GM18909 (cell line): ENCODE measurements at regions not wholly inside any gene's neighbourhood (a gene's known extent, or its start where the extent isn't known, plus 50 kb on each side); places are given as distances from the start of the nearest gene placed in this dataset.

Source experiments
- ATAC-seq: cut with Tn5 transposase; IDR thresholded peaks from one replicate; pipeline ENCODE4 v1.9.1; 2021; ENCODE audit warnings: mild to moderate bottlenecking; ENCODE audit not compliant: unreplicated experiment, poor library complexity

DNA sequence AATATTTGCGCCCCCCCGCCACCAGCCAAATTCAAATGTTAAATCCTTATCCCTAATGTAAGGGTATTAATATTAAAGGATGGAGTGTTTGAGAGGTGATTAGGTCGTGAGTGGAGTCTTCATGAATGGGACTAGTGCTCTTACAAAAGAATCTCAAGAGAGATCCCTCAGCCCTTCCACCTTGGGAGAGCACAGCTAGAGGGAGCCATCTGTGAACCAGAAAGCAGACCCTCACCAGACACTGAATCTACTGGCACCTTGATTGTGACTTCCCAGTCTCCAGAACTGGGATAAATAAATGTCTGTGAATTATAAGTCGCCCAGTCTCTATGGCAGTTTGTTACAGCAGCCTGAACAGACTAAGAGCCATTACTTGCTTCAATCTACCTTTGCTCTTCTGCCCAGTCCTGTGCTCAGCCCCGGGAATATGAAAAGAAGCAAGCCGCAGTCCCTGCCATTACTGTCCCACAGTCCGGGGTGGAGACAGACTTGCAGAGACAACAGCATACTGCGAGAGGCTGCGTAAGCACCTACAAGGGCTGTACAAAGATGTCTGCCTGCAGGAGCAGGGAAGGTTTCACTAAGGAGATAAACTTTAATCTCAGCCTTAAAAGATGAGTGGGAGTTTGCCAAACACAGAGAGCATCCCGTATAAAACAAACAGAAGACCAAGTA is 110.7 kb upstream of the TMCO5A start:
- ATAC-seq = no peak

DNA sequence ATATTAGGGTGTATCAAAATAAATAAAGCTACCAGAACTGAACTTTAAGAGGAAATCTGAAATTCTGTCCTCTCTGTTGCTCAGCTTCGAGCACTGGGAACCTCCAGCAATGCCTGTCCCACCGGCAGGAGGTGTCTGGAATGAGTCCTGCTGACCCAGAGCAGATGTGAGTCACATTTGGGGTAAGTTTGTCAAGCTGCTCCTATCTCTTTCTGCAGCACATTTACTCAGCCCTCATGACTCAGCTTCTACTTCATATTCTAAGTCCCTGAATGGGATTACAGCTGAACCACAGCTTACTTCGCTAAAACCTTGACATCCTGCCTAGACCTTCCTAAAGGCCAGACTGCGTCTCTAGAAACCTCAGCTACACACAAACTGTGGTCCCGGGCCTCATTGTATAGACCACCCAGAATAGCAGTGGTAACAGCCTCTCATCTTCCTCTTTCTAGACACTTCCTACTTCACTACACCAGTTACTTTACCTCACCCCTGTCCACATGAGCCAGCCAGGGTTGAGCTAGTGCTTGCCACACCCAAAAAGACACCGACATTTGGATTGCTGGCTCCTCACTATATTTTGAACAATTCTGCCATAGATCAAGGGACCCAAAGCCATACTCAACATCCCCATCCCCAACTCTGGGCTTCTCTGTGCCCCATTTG is 109.6 kb upstream of the TMCO5A start:
- ATAC-seq = no peak

DNA sequence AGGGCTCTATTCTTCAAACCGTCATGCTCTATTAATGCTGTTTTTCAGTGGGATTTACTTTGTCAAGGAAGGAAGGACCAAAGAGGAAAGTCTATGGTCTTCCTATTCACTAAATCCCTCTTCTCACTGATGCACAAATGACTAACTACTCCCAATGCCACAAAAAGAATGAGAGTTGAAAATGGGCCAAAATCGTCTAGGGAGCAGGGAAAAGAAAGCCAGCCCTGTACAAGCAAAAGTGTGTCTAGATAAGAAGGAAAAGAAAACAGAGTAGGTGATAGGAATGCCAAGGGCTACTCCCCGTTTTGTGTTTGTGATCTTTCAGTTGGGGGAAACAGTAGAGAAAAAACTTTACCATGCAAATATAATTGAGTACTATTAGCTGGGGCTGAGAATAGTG is 97.2 kb upstream of the TMCO5A start:
- no peak for ATAC-seq

DNA sequence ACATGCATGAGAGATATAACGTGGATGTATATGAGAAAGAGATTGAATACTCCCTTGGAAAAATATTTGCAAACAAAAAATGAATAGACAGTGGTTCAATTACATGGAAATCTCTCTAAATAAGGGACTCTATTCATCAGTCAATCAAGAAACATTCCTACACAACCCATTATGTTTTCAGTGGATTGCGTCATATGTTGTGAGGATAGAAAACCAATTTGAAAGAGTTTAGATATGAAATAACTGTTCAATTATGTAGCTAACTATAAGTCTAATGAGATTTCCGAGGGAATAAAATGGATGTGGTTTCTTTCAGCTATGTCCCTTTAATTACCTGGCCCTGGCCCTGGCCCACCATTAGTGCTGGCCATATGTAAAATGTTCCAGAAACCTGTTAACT is 86.7 kb upstream of the TMCO5A start:
- no peak for ATAC-seq

DNA sequence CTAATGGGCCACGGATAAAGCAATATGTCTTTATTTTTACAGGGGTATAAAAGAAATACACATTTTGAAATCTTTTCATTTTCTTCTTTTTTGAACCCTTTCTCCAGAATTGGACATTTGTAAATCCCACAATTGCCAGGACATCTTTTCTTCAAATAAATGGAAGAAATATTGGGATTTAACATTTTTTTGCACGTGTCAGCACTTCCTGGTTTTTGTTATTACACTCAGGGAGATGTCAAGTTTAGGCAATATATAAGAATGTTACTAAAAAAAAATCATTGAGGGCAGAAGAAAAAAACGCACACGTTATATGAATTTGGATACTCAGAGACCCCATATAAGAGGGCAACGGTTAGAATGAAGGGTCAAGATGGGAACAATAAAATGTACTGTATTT is 78.3 kb upstream of the TMCO5A start:
- no peak for ATAC-seq

DNA sequence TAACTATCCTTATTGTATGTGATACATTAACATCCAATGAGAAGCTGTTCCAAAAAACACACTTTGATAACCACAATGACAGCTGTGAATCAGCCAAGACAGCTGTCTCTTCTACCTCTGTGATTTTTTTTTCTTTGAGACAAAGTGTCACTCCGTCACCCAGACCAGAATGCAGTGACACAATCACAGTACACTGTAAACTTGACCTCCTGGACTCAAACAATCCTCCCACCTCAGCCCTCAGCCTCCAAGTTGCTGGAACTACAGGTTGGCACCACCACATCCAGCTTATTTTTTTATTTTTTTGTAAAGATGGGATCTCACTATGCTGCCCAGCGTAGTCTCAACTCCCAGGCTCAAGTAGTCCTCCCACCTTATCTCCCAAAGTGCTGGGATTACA is 73.5 kb upstream of the TMCO5A start:
- no peak for ATAC-seq

DNA sequence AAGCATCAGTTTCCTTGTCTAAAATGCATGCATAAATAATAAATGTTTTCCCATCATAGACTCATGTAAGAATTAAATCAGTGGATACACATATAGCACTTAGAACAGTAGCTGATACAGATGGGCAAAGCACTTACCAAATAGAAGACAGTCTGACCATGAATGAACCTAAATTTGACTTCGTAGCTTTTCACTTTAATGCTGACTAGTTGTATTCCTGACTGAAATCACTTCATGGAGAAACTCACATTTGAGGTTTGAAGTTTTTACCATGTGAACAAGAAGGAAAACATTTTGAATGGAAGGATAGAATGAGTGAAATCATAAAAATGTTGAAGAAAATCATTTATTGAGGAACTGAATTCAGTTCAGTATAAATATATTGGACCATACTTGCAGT is 68.8 kb upstream of the TMCO5A start:
- no peak for ATAC-seq

DNA sequence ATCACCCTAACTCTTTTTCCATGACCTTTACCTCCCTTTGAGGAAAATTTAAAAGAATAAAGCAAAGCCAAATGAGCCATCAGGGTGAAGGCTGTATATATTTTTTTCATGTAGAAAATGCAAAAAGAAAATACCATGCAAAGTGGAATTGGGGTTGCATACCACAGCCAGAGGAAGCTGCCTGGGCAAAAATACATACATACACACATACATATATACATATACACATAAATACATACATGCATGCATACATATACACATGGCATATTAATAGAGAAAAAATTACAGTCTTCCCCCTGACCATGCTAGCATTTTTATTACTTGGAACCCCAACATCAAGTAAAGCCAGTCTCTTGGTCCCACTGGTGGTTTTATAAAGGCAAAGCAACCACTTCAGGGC is 63.7 kb upstream of the TMCO5A start:
- no peak for ATAC-seq

DNA sequence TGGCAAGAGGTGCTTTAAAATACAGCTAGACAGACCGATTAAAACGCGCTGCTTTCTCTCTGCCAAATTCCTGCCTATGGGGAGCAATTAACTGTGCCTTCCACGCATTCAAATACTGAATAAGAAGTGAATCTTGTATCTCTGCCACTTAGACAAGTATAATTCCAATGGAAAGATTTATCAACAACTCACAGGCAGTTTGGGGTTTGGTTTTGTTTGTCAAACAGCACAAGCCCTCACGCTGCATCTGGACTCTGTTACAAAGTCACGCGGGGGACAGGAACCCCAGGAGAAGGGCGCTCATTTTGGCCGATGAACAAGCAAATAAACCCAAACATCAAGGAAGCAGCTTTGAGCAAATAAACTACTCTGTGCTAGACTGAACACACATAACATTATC is 61.8 kb upstream of the TMCO5A start:
- no peak for ATAC-seq

DNA sequence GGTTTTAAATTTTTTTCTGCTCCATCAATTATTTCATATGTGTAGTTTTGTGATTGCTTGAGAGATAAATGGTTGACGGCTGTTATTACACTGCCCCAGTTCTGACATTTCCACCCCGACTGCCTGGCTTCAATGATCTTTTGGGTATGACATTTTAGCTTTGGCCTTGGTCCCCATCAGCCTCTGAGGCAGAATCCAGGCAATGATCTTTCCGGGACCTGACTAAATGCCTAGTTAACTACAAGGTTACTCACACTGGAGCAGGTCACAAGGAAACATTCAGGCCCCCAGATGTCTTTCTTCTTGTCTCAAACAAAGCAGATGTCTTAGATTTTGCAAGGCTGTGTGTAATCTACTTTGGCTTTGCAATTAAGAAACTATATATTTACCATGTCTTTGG is 61.1 kb upstream of the TMCO5A start:
- no peak for ATAC-seq

DNA sequence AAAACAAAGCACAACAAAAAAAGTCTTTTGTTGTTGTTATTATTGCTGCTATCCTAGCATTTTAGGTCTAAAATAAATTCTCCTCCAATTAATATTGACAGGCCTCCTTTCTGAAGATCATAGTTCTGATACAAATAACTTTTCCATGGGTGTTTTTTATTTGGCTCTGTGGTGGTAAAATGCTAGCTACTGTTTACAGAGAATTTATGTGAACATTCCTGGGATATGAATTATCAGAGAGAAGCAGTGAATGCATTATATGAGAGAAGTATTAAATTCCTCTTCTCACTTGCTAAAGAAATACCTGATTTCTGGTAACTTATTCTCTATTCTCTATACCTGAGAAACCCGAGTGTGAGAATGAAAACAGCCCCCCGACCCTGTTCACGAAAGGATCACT is 57.5 kb upstream of the TMCO5A start:
- ATAC-seq = no peak

DNA sequence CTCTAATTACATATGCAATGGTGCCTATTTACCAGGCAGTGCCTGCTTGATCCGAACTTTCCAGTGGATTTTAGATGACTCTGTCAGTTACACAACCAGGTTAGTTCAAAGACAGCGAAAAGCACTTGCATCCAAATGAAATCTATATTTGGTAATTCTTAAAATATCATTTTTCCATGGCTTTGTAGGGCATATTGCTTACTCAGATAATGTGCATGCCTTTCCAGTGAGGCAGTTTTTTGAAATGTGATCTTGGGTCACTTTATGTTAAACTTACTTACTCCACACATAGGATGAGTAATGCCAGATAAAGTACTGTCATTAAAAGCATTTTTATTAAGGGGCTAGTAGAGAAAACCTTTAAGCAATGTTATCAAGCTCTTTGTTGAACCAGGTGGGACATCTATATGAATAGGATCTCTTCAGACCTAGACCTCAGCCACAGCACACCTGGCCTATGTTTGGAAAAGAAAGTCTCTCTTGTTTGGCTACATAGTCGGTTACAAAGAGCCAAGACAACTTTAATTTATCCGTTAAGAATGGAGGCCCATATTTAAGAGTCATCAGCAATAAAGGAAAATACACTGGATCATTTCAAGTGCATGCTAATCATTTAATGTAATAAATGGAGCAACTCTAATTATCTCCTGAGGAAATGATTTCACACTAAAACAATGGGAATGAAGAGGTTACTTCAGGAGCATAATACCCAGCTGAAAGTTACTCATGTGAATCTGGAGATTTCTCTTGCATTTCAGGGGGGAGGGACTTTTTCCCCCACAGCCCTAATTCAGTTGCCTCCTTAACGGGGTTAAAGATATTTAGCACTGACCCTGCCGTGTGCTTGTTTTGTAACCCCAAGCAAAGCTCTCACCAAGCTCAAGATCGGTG is 56.3 kb upstream of the TMCO5A start:
- ATAC-seq = no peak

DNA sequence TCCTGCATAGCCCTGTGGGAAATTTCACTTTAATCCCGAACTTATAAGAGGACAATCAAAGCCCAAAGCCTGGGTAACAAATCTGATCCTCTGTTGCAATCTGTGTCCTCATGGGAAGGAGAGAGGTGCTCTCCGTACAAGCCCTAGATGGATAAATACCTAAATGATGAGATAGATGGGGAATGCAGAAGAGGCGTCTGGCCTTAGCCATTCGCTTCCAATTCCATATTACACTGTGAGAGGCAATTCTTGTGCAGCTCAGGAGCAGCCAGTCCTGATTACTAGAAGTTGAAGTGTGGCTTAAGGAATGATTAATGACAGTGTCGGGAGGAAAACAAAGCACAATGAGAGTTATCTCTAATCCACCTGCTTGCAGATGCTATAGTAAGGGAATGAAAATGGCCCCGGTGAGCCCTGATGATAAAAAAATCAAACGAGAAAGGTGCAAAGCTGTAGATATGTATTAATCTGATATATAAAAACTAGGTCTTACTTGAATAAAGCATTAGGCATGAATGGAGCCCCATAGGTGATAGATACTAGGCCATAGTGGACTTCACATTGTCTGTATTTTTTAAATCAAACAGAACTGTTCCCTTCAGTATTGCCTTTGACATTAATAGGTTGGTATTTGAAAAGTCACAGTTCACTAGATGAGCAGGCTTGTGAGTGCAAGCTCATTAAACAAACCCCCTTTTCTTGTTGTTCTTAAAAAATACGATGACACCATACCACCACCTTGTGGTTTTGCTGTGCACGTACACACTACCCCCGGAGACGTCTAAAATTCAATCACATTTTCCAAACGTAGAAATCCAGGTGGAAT is 54.2 kb upstream of the TMCO5A start:
- ATAC-seq = no peak

DNA sequence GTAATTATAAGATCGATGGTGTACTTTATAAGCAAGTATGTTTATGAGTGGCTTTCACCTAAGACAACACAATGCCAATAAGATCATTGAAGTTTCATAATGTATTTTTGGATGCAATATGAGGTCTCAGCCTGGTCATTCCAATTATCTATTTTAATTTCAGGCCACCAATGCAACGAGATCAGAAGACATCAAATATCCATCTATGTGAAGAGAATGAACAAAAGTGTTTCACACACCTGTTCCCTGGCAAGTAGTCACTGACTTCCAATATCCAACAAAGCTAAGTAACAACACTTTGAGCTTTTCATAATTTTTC is 53.6 kb upstream of the TMCO5A start:
- ATAC-seq = no peak

DNA sequence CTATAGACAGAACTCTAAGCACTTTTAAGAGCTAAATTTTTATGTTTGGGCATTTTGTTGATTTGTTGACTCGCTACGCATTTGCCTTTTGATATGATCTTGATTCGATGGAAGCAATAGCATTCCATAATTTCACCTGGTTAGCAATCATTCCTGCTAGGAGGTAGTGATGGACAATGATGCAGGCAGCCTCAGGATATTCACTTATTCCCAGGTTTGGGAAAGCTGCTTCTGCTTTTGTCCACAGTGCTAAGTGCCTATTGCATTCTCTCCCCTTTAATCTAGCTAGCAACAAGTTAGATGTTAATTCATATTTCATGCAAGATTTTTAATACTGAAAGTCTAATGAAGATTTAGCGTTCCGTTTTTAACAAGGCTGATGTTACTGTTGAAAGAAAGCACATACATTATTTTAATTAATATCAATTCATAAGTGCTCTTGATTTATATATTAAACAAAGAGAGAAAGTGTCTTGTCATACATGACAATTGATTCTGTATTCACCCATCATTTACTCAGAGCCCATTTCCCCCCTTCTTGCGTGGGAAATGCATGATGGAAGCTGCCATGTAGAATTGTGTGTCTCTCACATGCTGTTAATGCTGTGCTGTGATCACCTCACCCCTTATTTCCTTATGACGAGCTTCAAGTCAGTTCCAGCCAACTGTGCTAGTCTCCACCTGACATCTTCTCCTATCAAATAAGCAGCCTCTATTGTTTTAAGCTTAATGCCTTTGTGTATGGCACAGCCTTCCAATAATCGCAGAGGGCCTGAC is 53.0 kb upstream of the TMCO5A start:
- ATAC-seq = no peak

DNA sequence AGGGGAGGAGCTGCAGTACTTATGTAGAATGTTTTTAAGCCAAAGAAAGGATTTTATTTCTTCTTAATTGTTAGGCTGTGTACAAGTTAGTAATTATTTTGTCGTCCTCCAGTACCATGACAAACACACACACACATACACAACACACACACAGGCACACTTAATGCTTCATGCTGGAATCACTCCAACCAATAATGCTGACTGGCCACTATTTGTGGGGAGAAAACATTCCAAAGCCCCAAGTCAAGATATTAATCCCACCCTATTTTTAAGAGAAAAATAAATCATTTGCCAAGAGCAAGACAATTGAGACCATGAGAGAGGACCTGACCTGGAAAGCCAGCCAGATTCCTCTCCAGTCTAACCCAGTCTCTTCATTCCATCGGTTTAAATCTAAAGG is 51.8 kb upstream of the TMCO5A start:
- no peak for ATAC-seq
